T-helper 1 cell treated with Interleukin-12 subunit alpha and Interleukin-12 subunit beta and Interleukin-4 antibody, amounts not matched to agents 30 ng/mL and 1 ng/mL, for 36 hours (primary cell): ENCODE measurements at regions not wholly inside any gene's neighbourhood (a gene's known extent, or its start where the extent isn't known, plus 50 kb on each side); places are given as distances from the start of the nearest gene placed in this dataset.

Source experiments
- intact Hi-C: fragments of 100-400 bp; cut with micrococcal nuclease; formaldehyde crosslinking; loops from one replicate; pipeline ENCODE4 v1.15.1; 2024

- intact Hi-C loops, result no loop called here
These were observed 163.5 kb downstream of the RNF152 start for GRCh38 chr18:61729322-61729721.

- intact Hi-C loops, result no loop called here
These were observed 165.3 kb downstream of the RNF152 start for GRCh38 chr18:61727241-61728193.

GRCh38 chr18:61724532-61724931, 168.3 kb downstream of the RNF152 start:
- intact Hi-C loops, result no loop called here

GRCh38 chr18:61722247-61722646, 170.6 kb downstream of the RNF152 start:
- intact Hi-C loops, result no loop called here

- intact Hi-C loops, result no loop called here
These were observed 172.3 kb downstream of the RNF152 start for GRCh38 chr18:61720496-61720895.

- intact Hi-C loops, result no loop called here
These were observed 173.1 kb downstream of the RNF152 start for GRCh38 chr18:61719671-61720070.

- intact Hi-C loops, result no loop called here
These were observed 173.9 kb downstream of the RNF152 start for GRCh38 chr18:61718944-61719343.

GRCh38 chr18:61714421-61714820, 178.4 kb downstream of the RNF152 start:
- intact Hi-C loops, result no loop called here

GRCh38 chr18:61713502-61713901, 179.3 kb downstream of the RNF152 start:
- intact Hi-C loops, result no loop called here

GRCh38 chr18:61710082-61710620, 182.7 kb downstream of the RNF152 start:
- intact Hi-C loops, result no loop called here

GRCh38 chr18:61706276-61706915, 186.4 kb downstream of the RNF152 start:
- intact Hi-C loops, result no loop called here

GRCh38 chr18:61703508-61703907, 189.3 kb downstream of the RNF152 start:
- intact Hi-C loops, result no loop called here

- intact Hi-C loops, result no loop called here
These were observed 190.8 kb downstream of the RNF152 start for GRCh38 chr18:61702007-61702406.

- intact Hi-C loops, result no loop called here
These were observed 193.3 kb downstream of the RNF152 start for GRCh38 chr18:61699397-61700110.

- intact Hi-C loops, result no loop called here
These were observed 195.4 kb downstream of the RNF152 start for GRCh38 chr18:61697306-61697909.

GRCh38 chr18:61694236-61694635, 198.6 kb downstream of the RNF152 start:
- intact Hi-C loops, result no loop called here

- intact Hi-C loops, result no loop called here
These were observed 202.2 kb downstream of the RNF152 start for GRCh38 chr18:61690418-61691138.

GRCh38 chr18:61687317-61687716, 205.5 kb downstream of the RNF152 start:
- intact Hi-C loops, result no loop called here

- intact Hi-C loops, result no loop called here
These were observed 209.0 kb downstream of the RNF152 start for GRCh38 chr18:61683856-61684255.

GRCh38 chr18:61681065-61681464, 211.7 kb downstream of the RNF152 start:
- intact Hi-C loops, result no loop called here

GRCh38 chr18:61679836-61680235, 213.0 kb downstream of the RNF152 start:
- intact Hi-C loops, result no loop called here
